HS-27A (cell line): ENCODE measurements at regions not wholly inside any gene's neighbourhood (a gene's known extent, or its start where the extent isn't known, plus 50 kb on each side); places are given as distances from the start of the nearest gene placed in this dataset.
"Not testable (repeated sequence)": the region's sequence is repeated elsewhere in the genome, so short reads cannot be mapped to it uniquely, and the experiment has no call there.

Experiments
- DNase-seq: peaks from one replicate; pipeline ENCODE4 v3.0.0-alpha.2; 2012; ENCODE audit warnings: low read depth, missing footprints

DNA sequence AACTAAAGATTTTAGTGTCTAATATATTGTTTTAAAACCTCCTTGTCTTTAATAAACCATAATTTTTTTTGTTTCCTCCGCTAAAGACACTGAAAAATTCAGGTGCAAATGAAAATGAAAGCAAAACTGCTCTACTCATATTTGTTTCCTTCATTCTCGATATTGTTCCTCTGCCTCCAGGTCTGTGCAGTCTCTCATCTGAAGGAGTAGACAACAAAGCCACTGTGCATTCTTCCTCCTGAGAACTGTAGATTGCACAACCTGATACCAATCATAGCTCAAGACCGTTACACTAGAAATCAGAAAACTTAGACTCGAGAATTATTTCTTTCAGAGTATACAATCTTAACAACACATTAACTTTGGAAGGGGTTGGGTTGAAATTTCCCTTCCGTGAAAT lies 373.1 kb upstream of the CXADR start:
- no peak for DNase-seq

- DNase-seq, result no peak
These were observed 366.4 kb upstream of the CXADR start for GRCh38 chr21:17146426-17146825.

DNA sequence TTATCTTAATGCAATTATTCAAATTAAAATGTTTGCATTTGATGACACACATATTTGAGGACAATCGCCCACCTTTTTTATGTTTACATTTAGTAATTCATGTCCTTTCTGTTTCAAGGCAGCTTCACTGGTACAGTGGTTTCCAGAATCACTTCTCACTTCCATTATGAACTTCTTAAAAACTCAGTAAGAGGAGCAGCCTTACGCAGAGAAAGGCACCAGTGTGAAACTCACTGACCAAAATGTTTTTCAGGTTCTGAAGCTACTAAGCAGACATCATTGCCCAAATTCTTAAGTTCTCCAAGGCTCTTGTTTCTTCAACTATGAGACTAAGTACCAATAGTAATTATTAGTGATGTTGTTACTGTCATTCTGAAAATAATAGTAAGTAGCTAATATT lies 353.1 kb upstream of the CXADR start:
- no peak for DNase-seq

GRCh38 chr21:17185674-17186073 lies 327.2 kb upstream of the CXADR start:
- DNase-seq, result no peak

DNA sequence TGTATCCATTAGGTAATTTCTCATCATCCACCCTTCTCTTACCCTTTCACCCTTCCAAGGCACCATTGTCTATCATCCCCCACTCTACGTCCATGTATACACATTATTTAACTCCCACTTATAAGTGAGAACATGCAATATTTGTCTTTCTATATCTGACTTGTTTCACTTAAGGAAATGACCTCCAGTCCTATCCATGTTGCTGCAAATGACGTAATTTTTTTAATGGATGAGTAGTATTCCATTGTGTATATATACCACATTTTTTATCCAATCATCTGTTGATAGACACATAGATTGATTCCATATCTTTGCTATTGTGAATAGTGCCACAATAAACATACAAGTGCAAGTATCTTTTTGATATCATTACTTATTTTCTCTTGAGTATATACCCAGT lies 322.9 kb upstream of the CXADR start:
- no peak for DNase-seq

DNA sequence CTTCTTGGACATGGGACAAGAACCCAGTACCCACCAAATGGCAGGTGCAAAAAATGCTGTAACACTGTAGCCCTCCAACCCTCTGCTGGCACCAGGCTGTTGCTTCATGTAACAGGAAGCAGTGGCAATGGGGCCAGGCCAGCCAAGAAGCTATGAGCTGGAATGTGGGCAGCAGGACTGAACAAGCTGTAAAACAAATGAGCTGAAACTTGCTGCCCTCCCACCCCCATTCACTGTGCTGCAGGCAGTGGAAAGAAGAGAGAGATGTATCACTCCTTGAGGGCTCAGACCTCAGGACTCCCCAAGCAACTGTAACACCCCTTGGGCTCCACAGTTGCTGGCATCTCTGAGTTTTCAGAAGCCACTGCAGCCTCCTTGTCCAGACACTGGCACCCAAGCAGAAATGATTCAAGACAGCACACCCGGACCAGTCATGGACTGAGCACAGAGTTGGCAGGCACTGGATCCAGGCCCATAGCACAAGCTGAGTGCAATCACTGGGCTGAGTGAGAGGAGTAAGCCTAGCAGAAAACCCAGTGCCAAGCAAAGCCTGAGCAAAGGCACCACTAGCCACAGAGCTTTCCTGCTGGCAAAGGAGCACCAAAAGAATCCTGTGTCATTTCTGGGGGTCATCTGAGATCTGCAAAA lies 321.4 kb upstream of the CXADR start:
- no peak for DNase-seq

GRCh38 chr21:17195351-17195750 lies 317.5 kb upstream of the CXADR start:
- no peak for DNase-seq

GRCh38 chr21:17195976-17196375 lies 316.9 kb upstream of the CXADR start:
- DNase-seq, result no peak

GRCh38 chr21:17196623-17197022 lies 316.2 kb upstream of the CXADR start:
- DNase-seq, result no peak

DNA sequence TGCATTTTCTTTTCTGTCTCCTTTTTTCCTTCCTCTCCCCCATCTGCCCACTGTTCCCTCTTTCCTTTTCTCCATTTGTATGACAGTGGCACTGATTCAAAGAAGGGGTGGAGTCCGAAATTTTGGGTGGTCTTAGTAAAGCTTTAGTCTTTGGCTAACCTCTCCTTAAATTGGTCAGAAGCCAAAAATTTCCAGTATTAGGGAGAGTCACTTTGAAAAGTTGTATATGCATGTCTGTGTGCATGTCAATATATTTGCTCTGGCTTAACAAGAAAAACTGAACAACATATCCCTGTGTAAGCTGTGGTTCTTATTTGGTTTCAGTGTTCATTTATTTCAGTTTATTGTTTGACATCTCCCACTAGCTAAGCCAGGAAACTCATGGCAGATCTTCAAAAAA lies 314.8 kb upstream of the CXADR start:
- DNase-seq, result no peak

DNA sequence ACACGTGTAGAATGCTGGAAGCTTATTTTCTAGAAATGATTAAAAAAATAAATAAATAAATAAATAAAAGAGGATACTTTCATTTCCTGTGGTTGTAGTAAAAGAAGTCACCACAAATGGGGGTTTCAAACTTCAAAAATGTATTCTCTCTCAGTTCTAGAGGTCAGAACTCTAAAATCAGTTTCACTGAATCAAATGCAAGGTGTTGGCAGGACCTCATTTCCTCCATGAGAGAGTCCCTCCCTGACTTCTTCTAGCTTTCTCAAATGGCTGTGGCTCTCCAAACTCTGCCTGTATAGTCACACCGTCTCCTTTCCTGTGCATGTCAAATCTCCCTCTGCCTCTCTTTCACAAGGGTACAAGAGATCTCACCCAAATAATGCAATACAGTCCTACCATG lies 312.6 kb upstream of the CXADR start:
- no peak for DNase-seq

DNA sequence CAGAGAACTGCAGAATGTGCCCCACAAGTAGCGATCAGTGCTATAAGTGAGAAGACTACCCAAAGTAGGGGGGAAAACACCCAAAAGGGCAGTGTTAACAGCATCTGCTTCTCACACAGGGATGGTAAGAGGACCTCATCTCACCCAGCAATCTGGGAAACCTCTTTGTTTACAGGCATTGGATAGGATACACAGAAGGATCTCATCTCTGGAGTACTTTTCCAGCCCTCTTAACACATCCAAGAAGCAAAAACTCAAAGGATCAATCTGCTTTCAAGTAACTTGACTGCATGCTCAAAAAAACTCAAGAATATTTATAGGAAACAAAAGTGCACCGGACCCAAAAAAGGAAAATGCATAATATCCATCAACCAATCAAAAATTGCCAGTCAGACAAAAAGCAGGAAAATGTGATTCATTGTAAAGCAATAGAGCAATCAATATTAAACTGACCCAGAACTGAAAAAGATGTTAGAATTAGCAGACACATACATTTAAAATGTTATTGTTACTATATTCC lies 311.0 kb upstream of the CXADR start:
- no peak for DNase-seq

- DNase-seq, result no peak
These were observed 298.0 kb upstream of the CXADR start for GRCh38 chr21:17214801-17215200.

- DNase-seq, result not testable (repeated sequence)
These were observed 293.8 kb upstream of the CXADR start for GRCh38 chr21:17219050-17219449.

- DNase-seq, result no peak
These were observed 281.7 kb upstream of the CXADR start for GRCh38 chr21:17231124-17231523.

- DNase-seq, result no peak
These were observed 281.1 kb upstream of the CXADR start for GRCh38 chr21:17231771-17232170.

DNA sequence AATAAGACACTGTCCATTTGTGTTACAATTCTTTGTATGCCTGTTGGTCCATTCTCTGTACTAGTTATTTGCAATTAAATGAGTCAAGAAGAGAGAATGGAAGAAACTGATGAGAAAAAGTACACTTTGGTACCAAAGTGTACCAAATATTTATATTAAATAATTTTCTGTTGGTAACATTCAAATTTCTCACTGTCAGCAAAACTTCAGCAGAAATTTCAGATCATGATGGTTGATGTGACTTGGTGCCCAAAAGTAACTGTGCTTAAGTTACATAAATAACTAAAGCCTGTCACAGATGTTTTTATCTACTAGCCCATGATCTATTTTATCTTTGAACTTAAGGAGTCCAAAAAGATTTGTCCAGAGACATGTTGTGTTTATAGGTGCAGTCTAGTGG lies 274.4 kb upstream of the CXADR start:
- DNase-seq, result no peak

- DNase-seq, result peak; percentile 8
These were observed 262.0 kb upstream of the CXADR start for GRCh38 chr21:17250778-17251241.

DNA sequence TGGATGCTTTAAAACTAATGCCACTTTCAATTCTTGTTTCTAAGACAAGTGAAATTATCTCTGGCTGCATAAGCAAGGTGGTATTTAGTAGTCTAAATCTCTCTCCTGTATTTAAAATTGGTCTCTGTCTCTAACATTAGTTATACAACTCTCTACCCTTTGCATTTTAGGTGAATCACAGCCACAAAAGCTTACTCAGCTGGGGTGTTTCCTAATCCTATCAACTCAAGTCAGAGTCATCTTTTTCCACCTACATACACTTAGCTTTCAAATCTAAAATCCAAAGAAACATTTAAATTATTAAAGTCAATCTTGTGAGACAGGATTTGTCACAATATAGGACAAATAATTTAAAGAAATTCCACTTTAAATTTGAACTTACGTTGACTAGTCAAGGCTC lies 255.1 kb upstream of the CXADR start:
- no peak for DNase-seq

DNA sequence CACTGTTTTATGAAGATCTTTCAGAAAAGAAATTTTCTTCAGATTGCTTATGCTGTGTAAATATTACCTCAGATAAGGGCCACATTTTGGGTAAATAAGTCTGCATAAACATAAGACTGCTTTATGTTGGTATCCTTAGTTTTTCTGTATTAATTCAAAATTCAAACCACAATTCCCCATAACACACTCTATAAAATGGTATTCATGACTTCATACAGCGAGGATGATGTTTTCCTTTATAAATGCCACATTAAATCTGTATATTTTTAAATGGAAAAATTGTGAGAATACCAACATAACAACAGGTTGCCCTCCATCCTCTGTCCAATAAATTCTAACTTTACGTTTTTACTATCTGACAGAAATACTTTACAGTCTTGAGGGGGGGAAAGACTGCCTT lies 248.7 kb upstream of the CXADR start:
- no peak for DNase-seq

GRCh38 chr21:17269760-17270159 lies 243.1 kb upstream of the CXADR start:
- DNase-seq, result no peak

DNA sequence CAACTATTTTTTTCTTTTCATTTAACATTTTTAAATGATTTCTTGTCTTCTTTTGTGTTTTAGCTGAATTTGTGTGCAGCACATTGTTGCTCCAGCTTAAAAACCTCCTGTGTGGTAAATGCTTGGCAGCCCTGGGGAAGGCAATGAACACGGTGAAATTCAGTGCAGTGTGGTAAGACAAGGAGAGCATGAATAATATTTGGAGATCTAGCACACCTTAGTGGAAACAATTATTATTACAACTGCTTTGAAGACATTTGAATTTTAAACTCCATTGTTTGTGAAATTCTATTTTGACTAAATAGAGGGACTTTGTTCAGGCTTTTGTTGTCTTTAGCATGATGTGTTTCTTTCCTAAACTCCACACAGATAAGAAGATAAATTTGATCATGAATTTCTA lies 242.6 kb upstream of the CXADR start:
- DNase-seq, result peak; percentile 4

DNA sequence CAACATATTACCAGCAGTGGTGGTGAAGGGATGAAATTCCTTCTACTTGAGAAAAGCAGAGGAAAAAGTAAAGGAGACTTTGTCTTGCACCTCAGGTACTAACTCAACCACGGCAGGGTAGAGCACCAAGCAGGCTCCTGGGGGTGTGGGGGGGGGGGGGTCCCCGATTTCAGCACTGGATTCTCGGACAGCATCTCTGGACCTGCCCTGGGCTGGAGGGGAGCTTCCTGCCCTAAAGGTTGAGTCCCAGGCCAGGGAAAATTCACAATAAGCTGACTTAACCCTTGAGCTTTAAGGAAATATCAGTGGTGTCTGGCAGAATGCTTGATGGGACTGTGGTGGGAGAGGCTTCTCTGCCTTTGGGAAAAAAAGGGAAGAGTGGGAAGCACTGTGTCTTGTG lies 233.2 kb upstream of the CXADR start:
- no peak for DNase-seq

- DNase-seq, result not testable (repeated sequence)
These were observed 219.8 kb upstream of the CXADR start for GRCh38 chr21:17293016-17293562.
